Limb (tissue), 2 donors: ENCODE measurements at regions not wholly inside any gene's neighbourhood (a gene's known extent, or its start where the extent isn't known, plus 50 kb on each side); places are given as distances from the start of the nearest gene placed in this dataset.
"Not testable (repeated sequence)": the region's sequence is repeated elsewhere in the genome, so short reads cannot be mapped to it uniquely, and the experiment has no call there.

Experiments
- DNase-seq, 2 donors: peaks; one replicate each; pipeline ENCODE4 v3.0.0-alpha.2; 2016; ENCODE audit errors: extremely low spot score in 2 of 2

GRCh38 chr12:8282181-8282580 lies 54.8 kb upstream of the FAM90A1 start:
- not testable (repeated sequence) for DNase-seq

GRCh38 chr12:8285681-8286080 lies 58.3 kb upstream of the FAM90A1 start:
- DNase-seq, result not testable (repeated sequence)

- not testable (repeated sequence) for DNase-seq
These were observed 64.3 kb upstream of the FAM90A1 start for GRCh38 chr12:8291764-8292163.

- not testable (repeated sequence) for DNase-seq
These were observed 67.2 kb upstream of the FAM90A1 start for GRCh38 chr12:8294662-8295061.

DNA sequence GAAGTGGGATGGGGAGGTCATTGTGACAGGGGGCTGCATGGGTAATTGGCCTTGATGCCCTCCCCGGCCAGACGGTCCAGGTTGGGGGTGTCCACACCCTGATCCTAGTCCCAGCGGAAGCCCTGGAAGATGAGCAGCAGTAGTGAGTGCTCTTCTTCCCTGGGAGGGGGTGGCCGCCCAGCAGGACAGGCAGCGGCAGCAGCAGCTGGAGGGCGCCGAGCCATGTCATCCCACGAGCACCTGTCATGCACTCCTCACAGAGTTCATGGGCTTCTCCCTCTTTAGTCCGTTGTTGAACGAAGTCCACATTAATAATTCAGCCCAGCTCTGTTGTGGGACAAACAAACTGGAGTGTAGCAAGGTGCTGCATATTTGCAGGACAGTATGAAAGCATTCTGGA lies 81.2 kb upstream of the FAM90A1 start:
- DNase-seq, result not testable (repeated sequence)

DNA sequence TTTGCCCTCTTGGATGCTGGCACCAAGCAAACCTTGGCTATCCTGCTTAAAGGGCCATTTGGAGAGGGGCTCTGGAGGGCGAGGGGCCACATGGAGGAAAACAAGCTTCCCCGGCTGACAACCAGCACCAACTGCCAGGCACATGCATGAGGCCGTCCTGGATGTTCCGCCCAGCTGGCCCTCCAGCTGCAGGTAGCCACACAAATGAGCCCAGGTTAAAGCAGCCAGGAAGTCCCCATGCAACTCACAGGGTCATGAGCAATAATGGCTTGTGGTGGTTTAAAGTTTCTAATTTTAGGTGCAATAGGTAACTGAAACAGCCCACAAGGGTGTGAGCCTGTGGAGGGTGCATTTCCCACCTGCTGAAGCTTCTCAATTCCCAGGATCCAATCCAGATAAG lies 88.6 kb upstream of the FAM90A1 start:
- DNase-seq, result not testable (repeated sequence)

DNA sequence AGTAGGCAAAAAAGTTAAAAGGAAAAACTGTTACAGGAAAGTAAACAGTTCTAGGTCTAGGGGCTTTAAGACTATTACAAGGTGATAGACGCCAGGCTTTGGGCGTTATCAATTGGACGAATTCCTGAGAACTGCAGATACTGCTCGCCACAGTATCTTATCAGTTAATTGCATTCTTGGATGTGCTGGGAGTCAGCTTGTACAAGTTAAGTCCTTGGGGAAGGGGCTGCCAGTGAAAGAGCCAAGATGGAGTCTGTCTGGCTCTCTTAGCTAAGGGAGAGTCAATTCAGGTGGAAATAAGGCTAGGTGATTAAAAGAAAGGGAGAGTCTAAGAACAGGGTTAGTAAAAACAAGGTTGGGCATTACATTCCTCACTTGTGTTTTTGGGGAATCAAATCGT lies 90.3 kb upstream of the FAM90A1 start:
- DNase-seq, result not testable (repeated sequence)

GRCh38 chr12:8320251-8320730 lies 92.9 kb upstream of the FAM90A1 start:
- DNase-seq, result peak; percentile 19 to 29

- DNase-seq, result not testable (repeated sequence)
These were observed 93.5 kb upstream of the FAM90A1 start for GRCh38 chr12:8320791-8321370.

GRCh38 chr12:8325145-8325839 lies 97.9 kb upstream of the FAM90A1 start:
- not testable (repeated sequence) for DNase-seq

DNA sequence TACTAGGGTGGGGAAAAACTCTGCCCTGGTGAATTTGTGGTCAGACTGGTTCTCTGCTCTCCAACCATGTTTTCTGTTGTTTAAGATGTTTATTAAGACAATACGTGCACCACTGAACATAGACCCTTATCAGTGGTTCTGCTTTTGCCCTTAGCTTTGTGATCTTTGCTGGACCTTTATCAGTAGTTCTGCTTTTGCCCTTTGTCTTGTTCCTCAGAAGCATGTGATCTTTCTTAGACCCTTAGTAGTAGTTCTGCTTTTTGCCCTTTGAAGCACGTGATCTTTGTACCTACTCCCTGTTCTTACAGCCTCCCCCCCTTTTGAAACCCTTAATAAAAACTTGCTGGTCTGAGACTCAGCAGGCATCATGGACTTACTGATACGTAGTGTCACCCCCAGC lies 101.4 kb upstream of the FAM90A1 start:
- not testable (repeated sequence) for DNase-seq

- not testable (repeated sequence) for DNase-seq
These were observed 105.0 kb upstream of the FAM90A1 start for GRCh38 chr12:8332373-8332772.

DNA sequence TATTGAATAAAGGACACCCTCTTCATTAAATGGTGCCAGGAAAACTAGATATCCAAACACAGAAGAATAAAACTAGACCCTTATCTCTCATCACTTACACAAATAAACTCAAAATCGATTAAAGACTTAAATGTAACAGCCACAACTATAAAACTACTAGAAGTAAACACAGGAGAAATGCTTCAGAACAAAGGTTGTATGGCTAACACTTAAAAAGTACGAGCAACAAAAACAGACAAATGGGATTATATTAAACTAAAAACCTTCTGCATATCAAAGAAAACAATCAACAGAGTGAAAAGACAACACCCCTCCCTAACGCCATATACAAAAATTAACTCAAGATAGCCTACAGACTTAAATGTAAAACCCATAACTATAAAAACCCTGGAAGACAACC lies 104.7 kb upstream of the CLEC6A start:
- DNase-seq, result not testable (repeated sequence)

- not testable (repeated sequence) for DNase-seq
These were observed 101.0 kb upstream of the CLEC6A start for GRCh38 chr12:8354741-8355140.

DNA sequence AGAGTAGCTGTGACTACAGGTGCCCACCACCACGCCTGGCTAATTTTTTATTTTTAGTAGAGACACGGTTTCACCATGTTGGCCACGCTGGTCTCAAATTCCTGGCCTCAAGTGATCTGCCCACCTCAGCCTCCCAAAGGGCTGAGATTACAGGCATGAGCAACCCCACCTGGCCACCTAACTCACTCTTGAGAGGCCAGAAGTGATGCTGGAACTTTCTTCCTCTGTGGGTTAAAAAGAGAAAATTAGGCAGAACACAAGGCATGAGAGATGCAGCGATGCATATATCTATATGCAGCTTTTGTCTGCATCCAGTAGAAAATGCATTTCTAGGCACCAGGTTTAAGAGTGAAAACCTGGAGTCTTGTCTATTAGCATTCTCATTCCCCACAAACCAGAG lies 100.2 kb upstream of the CLEC6A start:
- not testable (repeated sequence) for DNase-seq

DNA sequence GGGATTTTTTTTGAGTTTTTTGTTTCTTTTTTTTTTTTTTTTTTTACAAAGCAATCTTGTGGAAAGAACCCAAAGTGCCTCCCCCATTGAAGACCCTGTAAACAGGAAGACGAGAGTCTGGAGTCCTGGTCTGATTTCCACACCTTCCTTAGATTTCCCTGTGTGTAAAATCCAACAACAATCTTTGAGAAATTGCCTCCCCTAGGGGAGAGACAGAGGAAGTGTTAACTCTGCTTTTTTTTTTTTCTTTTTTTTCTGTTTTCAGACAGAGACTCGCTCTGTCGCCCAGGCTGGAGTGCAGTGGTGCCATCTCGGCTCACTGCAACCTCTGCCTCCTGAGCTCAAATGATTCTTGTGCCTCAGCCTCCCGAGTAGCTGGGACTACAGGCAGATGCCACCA lies 82.0 kb upstream of the CLEC6A start:
- DNase-seq, result not testable (repeated sequence)

GRCh38 chr12:8375122-8375521 lies 80.6 kb upstream of the CLEC6A start:
- DNase-seq, result not testable (repeated sequence)

DNA sequence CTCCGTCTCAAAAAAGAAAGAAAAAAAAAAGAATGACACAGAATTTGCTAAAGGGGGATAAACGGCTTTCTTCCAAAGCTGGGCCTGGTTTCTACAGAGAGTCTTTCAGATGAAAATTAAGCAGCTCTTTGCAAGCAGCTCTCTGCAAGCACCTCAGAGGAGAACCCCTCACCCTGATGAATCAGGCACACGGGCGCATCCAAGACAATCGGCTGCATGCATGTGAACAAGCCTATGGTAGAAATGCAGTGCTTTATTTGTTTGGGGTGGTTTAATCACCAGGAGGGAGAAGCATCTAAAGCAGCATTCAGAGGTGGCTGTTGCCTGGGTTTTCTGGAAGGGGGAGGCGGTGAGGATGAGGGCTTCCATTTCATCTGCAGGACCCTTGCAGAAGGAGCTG lies 78.0 kb upstream of the CLEC6A start:
- DNase-seq, result not testable (repeated sequence)

DNA sequence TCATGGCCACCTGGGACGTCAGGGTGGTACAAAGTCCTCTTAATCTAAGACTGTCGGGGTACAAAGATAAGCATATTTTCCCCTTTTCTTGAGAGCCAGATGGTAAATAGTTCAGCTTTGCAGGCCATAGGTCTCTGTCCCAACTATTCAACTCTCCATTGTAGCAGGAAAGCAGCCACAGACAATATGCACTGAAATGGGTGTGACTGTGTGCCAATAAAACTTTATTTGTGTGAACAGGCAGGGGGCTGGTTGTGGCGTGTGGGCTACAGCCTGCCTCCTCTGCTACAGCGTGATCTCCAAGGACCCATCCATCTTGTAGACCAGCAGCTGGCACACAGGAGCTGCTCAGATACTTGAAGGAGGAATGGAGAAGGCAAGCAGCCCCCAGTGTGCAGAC lies 73.2 kb upstream of the CLEC6A start:
- DNase-seq, result not testable (repeated sequence)

GRCh38 chr12:8384686-8385085 lies 71.1 kb upstream of the CLEC6A start:
- not testable (repeated sequence) for DNase-seq

- DNase-seq, result not testable (repeated sequence)
These were observed 70.3 kb upstream of the CLEC6A start for GRCh38 chr12:8385431-8385830.

GRCh38 chr12:8386661-8387060 lies 69.1 kb upstream of the CLEC6A start:
- DNase-seq, result not testable (repeated sequence)

GRCh38 chr12:8389296-8389695 lies 66.5 kb upstream of the CLEC6A start:
- not testable (repeated sequence) for DNase-seq
